Ascending aorta (tissue), 2 donors: ENCODE measurements at regions not wholly inside any gene's neighbourhood (a gene's known extent, or its start where the extent isn't known, plus 50 kb on each side); places are given as distances from the start of the nearest gene placed in this dataset.

Source experiments
- DNase-seq, 2 donors: peaks; one replicate each; pipeline ENCODE4 v3.0.0-alpha.2; 2019; ENCODE audit warnings: low spot score in 2 of 2
- H3K27ac ChIP-seq, 2 donors: fragments of 200-600 bp; sonication (generic); one replicate each; pipeline ENCODE4 v1.5.1; 2016 to 2017; ENCODE audit warnings: mild to moderate bottlenecking in 1 of 2
- H3K27me3 ChIP-seq: fragments of 200-600 bp; sonication (generic); one replicate; pipeline ENCODE4 v1.5.1; 2017
- H3K36me3 ChIP-seq, 2 donors: fragments of 200-600 bp; sonication (generic); one replicate each; pipeline ENCODE4 v1.5.1; 2016
- H3K4me1 ChIP-seq, 2 donors: fragments of 200-600 bp; sonication (generic); one replicate each; pipeline ENCODE4 v1.5.1; 2016 to 2017; ENCODE audit warnings: mild to moderate bottlenecking in 1 of 2
- H3K4me3 ChIP-seq, 2 donors: fragments of 200-600 bp; sonication (generic); one replicate each; pipeline ENCODE4 v1.5.1; 2016 to 2017; ENCODE audit warnings: mild to moderate bottlenecking in 1 of 2
- H3K9me3 ChIP-seq, 2 donors: fragments of 200-600 bp; sonication (generic); one replicate each; pipeline ENCODE4 v1.5.1; 2016
- intact Hi-C: fragments of 100-400 bp; cut with DNase I; formaldehyde crosslinking; loops from one replicate; pipeline ENCODE4 v1.15.1; 2023
- TF ChIP-seq, protein P1 (sequence below), 3 experiments: fragments of 200-600 bp in 2 of 3; fragments of 450-650 bp in 1 of 3; sonication (generic) in 2 of 3; IDR thresholded peaks; one replicate each; pipeline ENCODE4 v1.5.1; 2016 to 2019; ENCODE audit warnings: antibody characterized with exemption in 3 of 3, mild to moderate bottlenecking in 1 of 3, moderate library complexity in 1 of 3

DNA sequence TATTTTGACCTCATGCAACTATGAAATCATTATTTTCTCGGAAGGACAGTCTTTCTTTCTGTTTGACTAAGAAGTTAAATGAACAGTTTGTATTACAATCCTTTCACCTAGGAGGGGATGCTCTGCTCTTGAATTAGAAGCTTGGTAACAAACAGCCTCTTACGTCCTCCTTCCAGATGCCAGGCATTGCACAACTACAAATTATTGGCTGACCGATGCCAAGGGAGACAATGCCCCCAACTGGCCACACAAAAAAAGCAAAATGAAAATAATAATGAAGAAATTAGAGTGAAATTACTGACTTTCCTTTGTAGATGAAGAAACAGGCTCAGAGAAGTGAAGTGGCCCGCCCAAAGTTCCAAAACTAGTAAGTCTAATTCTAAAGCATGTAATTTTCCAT is 177.9 kb downstream of the CYRIA start:
- H3K4me3 ChIP-seq: no peak overlapping the region
- H3K9me3 ChIP-seq: no peaks in the 10 kb centered on the region
- no peaks in the 10 kb centered on the region for H3K4me1 ChIP-seq
- no peaks in the 10 kb centered on the region for H3K36me3 ChIP-seq
- H3K27ac ChIP-seq: no peak overlapping the region
- no peak for DNase-seq
- H3K27me3 ChIP-seq: no peaks in the 10 kb centered on the region
- intact Hi-C loops: no loop called here
- TF ChIP-seq, protein P1, sequence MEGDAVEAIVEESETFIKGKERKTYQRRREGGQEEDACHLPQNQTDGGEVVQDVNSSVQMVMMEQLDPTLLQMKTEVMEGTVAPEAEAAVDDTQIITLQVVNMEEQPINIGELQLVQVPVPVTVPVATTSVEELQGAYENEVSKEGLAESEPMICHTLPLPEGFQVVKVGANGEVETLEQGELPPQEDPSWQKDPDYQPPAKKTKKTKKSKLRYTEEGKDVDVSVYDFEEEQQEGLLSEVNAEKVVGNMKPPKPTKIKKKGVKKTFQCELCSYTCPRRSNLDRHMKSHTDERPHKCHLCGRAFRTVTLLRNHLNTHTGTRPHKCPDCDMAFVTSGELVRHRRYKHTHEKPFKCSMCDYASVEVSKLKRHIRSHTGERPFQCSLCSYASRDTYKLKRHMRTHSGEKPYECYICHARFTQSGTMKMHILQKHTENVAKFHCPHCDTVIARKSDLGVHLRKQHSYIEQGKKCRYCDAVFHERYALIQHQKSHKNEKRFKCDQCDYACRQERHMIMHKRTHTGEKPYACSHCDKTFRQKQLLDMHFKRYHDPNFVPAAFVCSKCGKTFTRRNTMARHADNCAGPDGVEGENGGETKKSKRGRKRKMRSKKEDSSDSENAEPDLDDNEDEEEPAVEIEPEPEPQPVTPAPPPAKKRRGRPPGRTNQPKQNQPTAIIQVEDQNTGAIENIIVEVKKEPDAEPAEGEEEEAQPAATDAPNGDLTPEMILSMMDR (IDR thresholded peaks at IDR 0.05): no peak

DNA sequence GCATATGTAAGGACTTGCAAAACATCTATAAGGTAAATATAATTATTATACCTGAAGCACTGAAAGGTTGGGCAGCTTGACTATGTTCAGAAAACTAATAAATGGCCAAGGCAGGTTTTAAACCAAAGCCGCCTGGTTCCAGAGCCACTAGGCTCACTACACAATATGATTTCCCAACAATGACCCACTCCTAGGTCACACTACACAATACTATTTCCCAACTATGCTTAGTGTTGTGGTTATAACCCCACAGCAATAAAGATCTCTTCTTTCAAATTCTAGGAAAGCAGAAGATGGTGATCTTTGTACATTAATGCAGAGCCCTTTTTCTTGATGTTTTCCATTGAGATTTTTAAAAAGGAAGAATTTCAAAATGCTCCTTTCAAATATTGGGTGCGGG is 180.4 kb downstream of the CYRIA start:
- Histone ChIP-seq H3K27me3 (no peaks in the 10 kb centered on the region), H3K36me3 (no peaks in the 10 kb centered on the region), H3K27ac (no peak overlapping the region), H3K4me1 (no peaks in the 10 kb centered on the region), H3K9me3 (no peaks in the 10 kb centered on the region), H3K4me3 (no peak overlapping the region)
- DNase-seq: no peak
- intact Hi-C loops: no loop called here
- TF ChIP-seq, protein P1 (IDR thresholded peaks at IDR 0.05): no peak

DNA sequence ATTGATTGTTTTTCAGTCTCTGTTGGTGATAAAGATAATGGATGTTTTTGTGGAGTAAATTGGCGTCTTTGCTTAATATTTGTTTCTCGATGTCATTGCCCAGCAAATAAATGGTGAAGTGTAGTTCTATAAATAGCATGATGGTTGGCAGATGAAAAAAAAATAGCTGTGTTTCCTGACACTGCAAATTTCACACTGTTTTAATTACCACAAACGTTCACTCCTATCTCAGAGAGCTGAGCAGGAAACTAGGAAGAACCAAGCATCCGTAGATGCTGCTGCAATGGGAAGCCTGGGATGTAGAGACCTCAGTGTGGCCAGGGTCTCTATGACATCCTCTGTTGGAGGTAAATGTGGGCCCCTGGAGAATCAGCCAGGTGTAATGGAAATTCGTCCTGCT is 183.2 kb downstream of the CYRIA start:
- DNase-seq: no peak
- intact Hi-C loops: no loop called here
- no peaks in the 10 kb centered on the region for H3K9me3 ChIP-seq
- H3K27ac ChIP-seq: no peak overlapping the region
- TF ChIP-seq, protein P1 (IDR thresholded peaks at IDR 0.05): no peak
- no peaks in the 10 kb centered on the region for H3K27me3 ChIP-seq
- no peaks in the 10 kb centered on the region for H3K4me1 ChIP-seq
- no peaks in the 10 kb centered on the region for H3K36me3 ChIP-seq
- H3K4me3 ChIP-seq: no peak overlapping the region

DNA sequence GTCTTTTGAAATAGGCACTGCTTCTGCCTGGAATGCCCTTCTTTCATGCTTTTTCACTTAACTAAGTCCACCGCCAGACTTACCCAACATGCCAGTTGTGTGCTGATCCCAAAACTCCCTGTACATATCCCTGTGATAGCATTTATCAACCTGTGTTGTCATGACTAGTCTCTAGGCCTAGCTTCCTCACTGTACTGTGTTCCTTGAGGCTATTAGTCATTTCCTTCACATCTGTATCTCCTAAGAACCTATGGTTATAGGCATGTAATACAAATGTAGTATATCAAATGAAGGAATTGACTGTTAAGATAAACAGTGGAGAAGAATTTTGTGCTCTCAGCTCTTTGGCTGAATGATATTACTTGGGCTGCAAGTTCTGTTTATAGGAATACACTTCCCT is 184.3 kb downstream of the CYRIA start:
- H3K27ac ChIP-seq: no peak overlapping the region
- TF ChIP-seq, protein P1 (IDR thresholded peaks at IDR 0.05): no peak
- no peaks in the 10 kb centered on the region for H3K9me3 ChIP-seq
- H3K4me1 ChIP-seq: no peaks in the 10 kb centered on the region
- no peaks in the 10 kb centered on the region for H3K36me3 ChIP-seq
- DNase-seq: no peak
- intact Hi-C loops: no loop called here
- H3K4me3 ChIP-seq: no peak overlapping the region
- no peaks in the 10 kb centered on the region for H3K27me3 ChIP-seq

DNA sequence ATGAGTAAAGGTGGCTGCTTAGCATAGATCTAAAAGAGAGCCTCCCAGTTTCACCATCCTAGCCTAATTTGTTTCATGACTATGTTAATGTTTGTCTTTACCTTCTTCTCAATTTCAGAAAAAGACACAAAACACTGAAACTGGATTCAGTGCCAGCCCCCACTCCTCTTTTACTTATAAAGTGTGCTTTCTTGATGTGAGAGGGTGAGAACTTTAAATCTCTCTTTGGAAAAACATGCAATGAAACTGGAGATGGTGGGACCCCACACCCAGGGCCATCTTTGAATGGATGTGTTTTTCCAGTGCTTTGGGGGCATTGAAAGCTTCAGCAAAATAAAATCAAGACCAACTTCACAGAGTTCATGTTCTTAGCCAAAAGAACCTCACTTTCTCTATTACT is 185.9 kb downstream of the CYRIA start:
- no peak overlapping the region for H3K4me3 ChIP-seq
- H3K27ac ChIP-seq: no peak overlapping the region
- no peaks in the 10 kb centered on the region for H3K9me3 ChIP-seq
- no peaks in the 10 kb centered on the region for H3K27me3 ChIP-seq
- DNase-seq: no peak
- H3K36me3 ChIP-seq: no peaks in the 10 kb centered on the region
- TF ChIP-seq, protein P1 (IDR thresholded peaks at IDR 0.05): no peak
- H3K4me1 ChIP-seq: no peaks in the 10 kb centered on the region
- intact Hi-C loops: no loop called here
